Activated CD4-positive, alpha-beta T cell treated with anti-CD3 and anti-CD28 coated beads, Interleukin-2, amount 50 U/mL, for 48 hours (primary cell): ENCODE measurements at regions not wholly inside any gene's neighbourhood (a gene's known extent, or its start where the extent isn't known, plus 50 kb on each side); places are given as distances from the start of the nearest gene placed in this dataset.
"Not testable (repeated sequence)": the region's sequence is repeated elsewhere in the genome, so short reads cannot be mapped to it uniquely, and the experiment has no call there.

Source experiments
- DNase-seq, 2 experiments: peaks; one replicate each; pipeline ENCODE4 v3.0.0-alpha.2; 2020

- DNase-seq = not testable (repeated sequence)
These were observed 102.6 kb upstream of the OTOS start for GRCh38 chr2:240243049-240243448.

DNA sequence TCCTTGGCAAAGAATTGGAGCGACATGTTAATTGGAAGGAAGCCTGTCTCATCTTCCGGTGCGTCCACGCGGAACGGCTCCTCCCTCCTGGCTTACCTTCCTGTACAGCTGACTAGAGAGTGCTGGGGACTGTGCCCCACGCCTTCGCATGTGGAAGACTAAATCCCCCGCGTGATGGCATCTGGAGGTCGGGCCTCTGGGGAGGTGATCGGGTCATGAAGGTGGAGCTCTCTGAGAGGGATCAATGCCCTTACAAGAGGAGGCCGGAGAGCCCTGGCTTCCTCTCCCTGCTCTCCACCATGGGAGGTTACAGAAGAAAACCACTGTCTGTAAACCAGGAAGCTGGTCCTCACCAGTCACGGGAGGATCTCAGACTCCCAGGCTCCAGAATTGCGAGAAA lies 104.1 kb upstream of the OTOS start:
- DNase-seq = no peak

GRCh38 chr2:240245184-240245583 lies 104.7 kb upstream of the OTOS start:
- no peak for DNase-seq

DNA sequence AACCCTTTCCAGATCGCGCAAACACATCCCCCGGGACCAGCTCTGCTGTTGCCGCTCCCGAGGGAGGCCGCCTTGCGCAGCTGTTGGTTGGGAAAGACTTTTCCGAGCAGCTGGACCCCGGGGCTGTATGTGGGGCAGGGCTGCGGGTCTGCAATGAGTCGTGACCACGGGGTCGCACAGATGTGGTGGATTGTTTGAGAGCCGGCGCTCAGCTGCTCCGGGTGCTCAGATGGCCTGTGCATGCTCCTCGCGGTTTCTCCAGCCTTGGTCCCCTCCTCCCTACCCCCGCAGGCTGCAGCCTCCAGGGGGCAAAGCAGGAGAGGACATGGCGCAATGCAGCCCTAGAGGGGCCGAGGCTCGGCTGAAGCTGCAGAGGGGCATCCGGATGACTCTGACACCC lies 105.2 kb upstream of the OTOS start:
- DNase-seq = no peak

GRCh38 chr2:240246173-240246820 lies 105.8 kb upstream of the OTOS start:
- DNase-seq = no peak

- DNase-seq = no peak
These were observed 106.9 kb upstream of the OTOS start for GRCh38 chr2:240247241-240247867.

DNA sequence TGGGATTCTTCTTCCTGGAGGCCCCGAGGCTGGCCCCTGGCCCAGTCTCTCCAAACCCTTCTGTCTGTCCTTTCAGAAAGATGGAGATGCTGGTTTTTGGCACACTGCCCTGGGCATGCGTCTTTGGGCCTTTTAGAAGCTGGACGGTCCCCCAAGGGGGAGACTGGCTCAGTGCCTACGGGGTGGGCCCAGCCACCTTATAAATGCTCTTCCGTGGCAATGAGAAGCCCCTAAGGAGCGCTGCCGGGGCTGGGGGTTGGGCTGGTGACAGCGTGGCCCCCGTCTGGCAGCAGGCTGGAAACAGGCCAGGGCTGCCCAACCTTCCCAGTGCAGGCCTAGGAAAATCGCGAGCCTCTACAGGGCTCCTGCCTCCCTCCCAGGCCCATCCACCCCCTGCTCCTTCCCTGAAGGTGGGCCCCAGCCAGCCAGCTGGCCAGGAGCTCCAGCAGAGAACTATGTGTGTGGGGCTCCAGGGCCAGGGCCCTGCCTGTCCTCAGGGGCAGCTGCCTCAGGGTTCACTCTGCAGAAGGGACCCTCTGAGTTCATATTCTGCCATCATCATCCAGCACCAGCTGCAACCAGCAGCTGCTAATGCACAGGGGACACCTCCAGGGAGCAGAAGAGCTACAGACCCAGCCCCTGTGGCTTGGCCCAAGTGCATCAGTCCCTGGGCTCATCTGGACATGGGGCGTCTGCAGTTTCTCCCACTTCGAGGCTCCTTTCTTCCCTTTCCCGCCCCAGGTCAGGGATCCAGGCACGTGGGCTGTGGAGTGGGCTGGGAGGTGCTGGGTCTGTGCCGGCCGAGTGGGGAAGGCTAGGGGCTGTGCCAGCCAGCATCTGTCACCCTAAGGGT lies 107.6 kb upstream of the OTOS start:
- DNase-seq = no peak

DNA sequence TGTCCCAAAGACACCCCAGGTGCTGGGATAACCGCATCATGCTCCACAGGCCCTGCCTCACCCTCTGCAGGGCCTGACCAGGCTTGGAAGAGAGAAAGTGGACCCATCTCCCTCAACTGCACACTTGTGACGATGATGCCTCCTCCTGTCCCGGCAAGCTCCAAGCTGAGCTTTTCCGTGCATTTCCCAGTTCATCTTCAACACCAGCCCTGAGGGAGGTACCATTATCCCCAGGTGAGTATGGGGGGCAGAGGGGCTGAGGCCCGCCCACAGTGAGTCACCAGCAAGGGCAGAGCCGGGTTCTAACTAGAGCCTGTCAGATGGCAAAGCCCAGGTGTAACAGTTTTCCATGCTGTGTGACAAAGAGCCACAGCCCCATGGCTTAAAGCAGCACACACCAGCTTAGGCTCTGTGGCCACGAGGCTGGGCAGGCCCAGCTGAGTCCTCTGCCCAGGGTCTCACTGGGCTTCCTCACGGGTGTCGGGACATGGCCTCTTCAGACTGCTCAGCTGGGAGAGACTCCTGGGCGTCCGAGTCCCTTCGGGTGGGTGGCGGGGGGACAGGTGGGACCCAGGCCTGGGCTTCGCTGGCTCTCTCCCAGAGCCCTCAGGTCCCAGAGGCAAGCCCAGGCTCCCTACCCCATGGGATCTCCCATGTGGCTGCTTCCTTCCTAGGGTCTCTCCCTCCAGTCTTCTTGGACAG lies 108.4 kb upstream of the OTOS start:
- DNase-seq = no peak

- DNase-seq = no peak
These were observed 109.1 kb upstream of the OTOS start for GRCh38 chr2:240249423-240250149.

- no peak for DNase-seq
These were observed 109.9 kb upstream of the OTOS start for GRCh38 chr2:240250150-240250984.

DNA sequence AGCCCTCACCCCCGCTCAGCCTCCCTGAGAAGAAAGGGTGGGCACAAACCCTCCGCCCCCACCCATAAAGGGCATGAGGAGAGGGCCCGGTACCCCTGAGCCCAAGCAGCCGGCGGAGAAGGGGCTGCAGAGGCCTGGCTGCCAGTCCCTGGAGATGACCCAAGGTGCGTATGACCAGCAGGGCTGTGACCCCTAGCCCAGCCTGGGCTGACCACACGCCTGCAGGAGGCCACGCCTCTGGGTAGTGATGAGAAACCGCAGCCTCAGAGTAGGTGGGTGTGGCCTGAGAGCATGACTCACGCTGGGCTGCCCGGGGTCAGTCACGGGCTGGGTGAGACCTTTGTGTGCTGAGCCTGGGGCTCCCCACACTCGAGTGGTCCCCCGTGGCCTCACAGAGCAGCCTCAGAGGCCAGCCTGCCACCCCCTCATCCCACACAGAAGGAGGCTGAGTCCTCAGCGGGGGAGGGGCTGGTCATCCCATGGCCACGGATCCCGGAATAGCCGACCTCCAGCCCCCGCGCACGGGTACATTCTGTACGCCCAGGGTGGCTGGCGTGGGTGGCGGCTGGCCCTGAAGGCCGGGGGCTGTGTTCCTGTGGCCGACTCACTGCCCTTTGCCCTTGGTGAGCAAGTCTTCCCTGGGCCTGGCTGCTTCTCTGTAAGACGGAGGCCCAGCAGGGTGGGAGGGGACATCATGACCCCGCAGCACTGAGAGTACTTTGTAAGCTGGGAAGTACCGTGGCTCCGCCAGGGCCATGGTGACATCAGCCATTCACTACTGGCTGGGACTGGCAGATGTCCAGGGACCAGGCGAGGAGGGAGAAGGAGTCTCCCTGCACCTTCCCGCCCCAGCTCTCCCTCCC lies 110.8 kb upstream of the OTOS start:
- DNase-seq = no peak

DNA sequence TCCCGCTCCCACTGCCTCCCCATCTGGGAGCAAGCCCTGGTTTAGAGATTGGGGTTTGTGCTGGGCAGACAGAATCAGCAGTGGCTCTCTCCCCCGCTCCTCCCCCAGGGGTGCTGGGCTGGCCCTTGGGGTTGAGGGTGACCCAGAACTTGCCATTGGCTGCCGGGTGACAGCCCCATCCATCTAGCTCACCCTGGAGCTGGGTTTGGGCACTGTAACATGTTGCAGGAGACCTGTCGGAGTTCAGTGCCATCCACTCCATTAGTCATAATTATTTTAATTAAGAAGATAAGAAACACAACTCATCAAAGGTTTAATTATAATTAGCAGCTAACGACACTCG lies 111.4 kb upstream of the OTOS start:
- no peak for DNase-seq

GRCh38 chr2:240252191-240252871 lies 111.9 kb upstream of the OTOS start:
- DNase-seq = no peak

- no peak for DNase-seq
These were observed 112.5 kb upstream of the OTOS start for GRCh38 chr2:240252872-240253511.

- no peak for DNase-seq
These were observed 113.2 kb upstream of the OTOS start for GRCh38 chr2:240253583-240254145.

- DNase-seq = no peak
These were observed 114.1 kb upstream of the OTOS start for GRCh38 chr2:240254337-240255164.

- DNase-seq = no peak
These were observed 114.7 kb upstream of the OTOS start for GRCh38 chr2:240255165-240255491.
